ENCODE measurements at regions not wholly inside any gene's neighbourhood (a gene's known extent, or its start where the extent isn't known, plus 50 kb on each side); places are given as distances from the start of the nearest gene placed in this dataset.

- no peaks in the 10 kb centered on the region for H3K4me1 ChIP-seq
- no peaks in the 10 kb centered on the region for H3K36me3 ChIP-seq
- H3K27ac ChIP-seq = no peak overlapping the region
- no peaks in the 10 kb centered on the region for H3K9me3 ChIP-seq
- no peak for TF ChIP-seq POLR2A (IDR thresholded peaks at IDR 0.05)
- no peak for TF ChIP-seq CTCF (IDR thresholded peaks at IDR 0.05)
- DNase-seq = no peak
- H3K4me3 ChIP-seq = no peak overlapping the region
- H3K27me3 ChIP-seq = no peaks in the 10 kb centered on the region
- intact Hi-C loops (cut with DNase I; ENCODE audit: low total_unique reads) = no loop called here
These were observed 211.4 kb upstream of the ZNF521 start for GRCh38 chr18:25563346-25563745.

- no peaks in the 10 kb centered on the region for H3K27me3 ChIP-seq
- no peaks in the 10 kb centered on the region for H3K36me3 ChIP-seq
- H3K27ac ChIP-seq = no peak overlapping the region
- no peak for TF ChIP-seq POLR2A (IDR thresholded peaks at IDR 0.05)
- no peak for TF ChIP-seq CTCF (IDR thresholded peaks at IDR 0.05)
- intact Hi-C loops (cut with DNase I; ENCODE audit: low total_unique reads) = no loop called here
- no peaks in the 10 kb centered on the region for H3K9me3 ChIP-seq
- DNase-seq = no peak
- H3K4me1 ChIP-seq = no peaks in the 10 kb centered on the region
- H3K4me3 ChIP-seq = no peak overlapping the region
These were observed 210.0 kb upstream of the ZNF521 start for GRCh38 chr18:25561918-25562317.

- no peak overlapping the region for H3K27ac ChIP-seq
- H3K4me1 ChIP-seq = no peaks in the 10 kb centered on the region
- no peaks in the 10 kb centered on the region for H3K9me3 ChIP-seq
- DNase-seq = no peak
- H3K36me3 ChIP-seq = no peaks in the 10 kb centered on the region
- no peak for TF ChIP-seq CTCF (IDR thresholded peaks at IDR 0.05)
- TF ChIP-seq POLR2A (IDR thresholded peaks at IDR 0.05) = no peak
- intact Hi-C loops (cut with DNase I; ENCODE audit: low total_unique reads) = no loop called here
- no peaks in the 10 kb centered on the region for H3K27me3 ChIP-seq
- H3K4me3 ChIP-seq = no peak overlapping the region
These were observed 208.4 kb upstream of the ZNF521 start for GRCh38 chr18:25560369-25560768.

GRCh38 chr18:25557011-25557410 lies 205.0 kb upstream of the ZNF521 start:
- Histone ChIP-seq H3K9me3 (no peaks in the 10 kb centered on the region), H3K4me1 (no peaks in the 10 kb centered on the region), H3K4me3 (no peak overlapping the region), H3K36me3 (no peaks in the 10 kb centered on the region), H3K27ac (no peak overlapping the region), H3K27me3 (no peaks in the 10 kb centered on the region)
- no peak for DNase-seq
- intact Hi-C loops (cut with DNase I; ENCODE audit: low total_unique reads) = no loop called here
- TF ChIP-seq CTCF (IDR thresholded peaks at IDR 0.05) (no peak), POLR2A (IDR thresholded peaks at IDR 0.05) (no peak)

GRCh38 chr18:25553631-25554263 lies 201.8 kb upstream of the ZNF521 start:
- H3K27ac ChIP-seq = no peak overlapping the region
- intact Hi-C loops (cut with DNase I; ENCODE audit: low total_unique reads) = no loop called here
- H3K9me3 ChIP-seq = no peaks in the 10 kb centered on the region
- no peak overlapping the region for H3K4me3 ChIP-seq
- no peak for DNase-seq
- no peaks in the 10 kb centered on the region for H3K27me3 ChIP-seq
- H3K4me1 ChIP-seq = no peaks in the 10 kb centered on the region
- H3K36me3 ChIP-seq = no peaks in the 10 kb centered on the region
- TF ChIP-seq CTCF (IDR thresholded peaks at IDR 0.05) (no peak), POLR2A (IDR thresholded peaks at IDR 0.05) (no peak)

Data from uterus (tissue), 3 donors.